CD4-positive, alpha-beta T cell treated with Interferon alpha-2 for 1 hour (primary cell): ENCODE measurements at regions not wholly inside any gene's neighbourhood (a gene's known extent, or its start where the extent isn't known, plus 50 kb on each side); places are given as distances from the start of the nearest gene placed in this dataset.

ENCODE experiments used
- DNase-seq, 2 donors: peaks; one replicate each; pipeline ENCODE4 v3.0.0-alpha.2; 2020 to 2022

GRCh38 chr9:106358331-106358730 is 504.6 kb upstream of the ZNF462 start:
- no peak for DNase-seq

GRCh38 chr9:106376689-106377088 is 486.3 kb upstream of the ZNF462 start:
- DNase-seq: no peak

GRCh38 chr9:106383072-106383471 is 479.9 kb upstream of the ZNF462 start:
- no peak for DNase-seq

- no peak for DNase-seq
Measured at GRCh38 chr9:106387965-106388364, 475.0 kb upstream of the ZNF462 start.

GRCh38 chr9:106393226-106393625 is 469.7 kb upstream of the ZNF462 start:
- no peak for DNase-seq

- no peak for DNase-seq
Measured at GRCh38 chr9:106400170-106400569, 462.8 kb upstream of the ZNF462 start.

- no peak for DNase-seq
Measured at GRCh38 chr9:106400950-106401349, 462.0 kb upstream of the ZNF462 start.

- no peak for DNase-seq
Measured at GRCh38 chr9:106403081-106403480, 459.9 kb upstream of the ZNF462 start.

- DNase-seq: no peak
Measured at GRCh38 chr9:106404137-106404536, 458.8 kb upstream of the ZNF462 start.

GRCh38 chr9:106405871-106406435 is 457.0 kb upstream of the ZNF462 start:
- DNase-seq: no peak

GRCh38 chr9:106414042-106414441 is 448.9 kb upstream of the ZNF462 start:
- DNase-seq: no peak

GRCh38 chr9:106417685-106418084 is 445.3 kb upstream of the ZNF462 start:
- no peak for DNase-seq

GRCh38 chr9:106419829-106420228 is 443.1 kb upstream of the ZNF462 start:
- DNase-seq: no peak

GRCh38 chr9:106420511-106420944 is 442.4 kb upstream of the ZNF462 start:
- no peak for DNase-seq

- DNase-seq: no peak
Measured at GRCh38 chr9:106421772-106422171, 441.2 kb upstream of the ZNF462 start.

GRCh38 chr9:106423575-106423974 is 439.4 kb upstream of the ZNF462 start:
- no peak for DNase-seq

- no peak for DNase-seq
Measured at GRCh38 chr9:106432631-106433030, 430.3 kb upstream of the ZNF462 start.

- no peak for DNase-seq
Measured at GRCh38 chr9:106438928-106439327, 424.0 kb upstream of the ZNF462 start.

GRCh38 chr9:106441283-106441682 is 421.7 kb upstream of the ZNF462 start:
- no peak for DNase-seq

GRCh38 chr9:106443520-106443919 is 419.4 kb upstream of the ZNF462 start:
- DNase-seq: no peak

- no peak for DNase-seq
Measured at GRCh38 chr9:106445107-106445506, 417.9 kb upstream of the ZNF462 start.

- DNase-seq: no peak
Measured at GRCh38 chr9:106449336-106449927, 413.5 kb upstream of the ZNF462 start.

GRCh38 chr9:106450549-106450948 is 412.4 kb upstream of the ZNF462 start:
- no peak for DNase-seq

- DNase-seq: no peak
Measured at GRCh38 chr9:106451223-106451622, 411.7 kb upstream of the ZNF462 start.

GRCh38 chr9:106456581-106456980 is 406.4 kb upstream of the ZNF462 start:
- no peak for DNase-seq
